Spleen (tissue), 7 donors: ENCODE measurements at regions not wholly inside any gene's neighbourhood (a gene's known extent, or its start where the extent isn't known, plus 50 kb on each side); places are given as distances from the start of the nearest gene placed in this dataset.

Experiments used
- CTCF ChIP-seq, 11 experiments: fragments of 200-600 bp in 7 of 11; fragments of 450-650 bp in 4 of 11; sonication (generic) in 4 of 11; IDR thresholded peaks in 8 of 11; conservative IDR thresholded peaks in 3 of 11; 1 replicate in 7 of 11; 2 replicates in 4 of 11; pipeline versions ENCODE4 v1.4.0 to v1.8.0; 2016 to 2021; ENCODE audit warnings: antibody characterized with exemption in 11 of 11, inconsistent platforms in 4 of 11, mild to moderate bottlenecking in 1 of 11
- POLR2A ChIP-seq, 3 donors: fragments of 450-650 bp; IDR thresholded peaks; one replicate each; pipeline ENCODE4 v1.5.1; 2017; ENCODE audit warnings: antibody characterized with exemption in 3 of 3, mild to moderate bottlenecking in 1 of 3
- POLR2AphosphoS5 ChIP-seq, 3 donors: sonication (generic); formaldehyde crosslinking; IDR thresholded peaks; one replicate each; pipeline ENCODE4 v1.5.1; 2017; ENCODE audit warnings: antibody characterized with exemption in 3 of 3
- donor health status: DM: no; HTN: no; CAD: no; lungs with moderate emphysema.
- donor health status: DM: no; HTN: no; CAD: no.
- donor health status: DM: no; HTN: no; CAD: no.

- TF ChIP-seq POLR2A (IDR thresholded peaks at IDR 0.05), result no peak
- TF ChIP-seq CTCF (IDR thresholded peaks at IDR 0.05 in 8 of 11, conservative IDR thresholded peaks at IDR 0.05 in 3 of 11), result no peak
- TF ChIP-seq POLR2AphosphoS5 (IDR thresholded peaks at IDR 0.05), result no peak
Measured at GRCh38 chr1:208430220-208430619, 186.0 kb upstream of the PLXNA2 start.
